GM19468 (cell line): ENCODE measurements at regions not wholly inside any gene's neighbourhood (a gene's known extent, or its start where the extent isn't known, plus 50 kb on each side); places are given as distances from the start of the nearest gene placed in this dataset.

ENCODE experiments used
- ATAC-seq: cut with Tn5 transposase; IDR thresholded peaks from one replicate; pipeline ENCODE4 v1.9.1; 2021; ENCODE audit warnings: mild to moderate bottlenecking, moderate library complexity, moderate number of reproducible peaks; ENCODE audit not compliant: unreplicated experiment; ENCODE audit errors: extremely low read depth

GRCh38 chr13:59478908-59479307 is 684.8 kb downstream of the DIAPH3 start:
- ATAC-seq, result no peak

GRCh38 chr13:59479629-59480028 is 684.1 kb downstream of the DIAPH3 start:
- no peak for ATAC-seq

GRCh38 chr13:59480396-59481259 is 683.1 kb downstream of the DIAPH3 start:
- ATAC-seq, result no peak

- no peak for ATAC-seq
These were observed 680.1 kb downstream of the DIAPH3 start for GRCh38 chr13:59483501-59484145.

- no peak for ATAC-seq
These were observed 675.8 kb downstream of the DIAPH3 start for GRCh38 chr13:59487883-59488282.

DNA sequence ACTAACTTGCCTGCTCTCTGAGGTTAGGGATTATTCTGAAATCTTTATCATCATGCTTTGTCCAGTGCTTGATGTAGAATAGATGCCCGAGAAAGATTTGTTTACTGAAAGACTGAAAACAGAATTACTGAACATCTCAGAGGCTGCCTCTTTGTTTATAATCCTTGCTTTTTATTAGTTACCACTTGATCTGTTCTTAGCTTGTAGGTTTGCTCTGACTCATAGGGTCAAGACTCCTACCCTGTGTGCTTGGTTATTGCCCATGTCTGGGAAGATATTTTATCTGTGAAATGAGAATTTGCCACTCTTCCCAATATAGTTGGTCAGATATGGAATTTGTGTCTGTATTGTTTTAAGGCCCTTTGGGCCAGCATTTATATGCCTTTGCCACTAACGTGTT is 675.3 kb downstream of the DIAPH3 start:
- no peak for ATAC-seq

DNA sequence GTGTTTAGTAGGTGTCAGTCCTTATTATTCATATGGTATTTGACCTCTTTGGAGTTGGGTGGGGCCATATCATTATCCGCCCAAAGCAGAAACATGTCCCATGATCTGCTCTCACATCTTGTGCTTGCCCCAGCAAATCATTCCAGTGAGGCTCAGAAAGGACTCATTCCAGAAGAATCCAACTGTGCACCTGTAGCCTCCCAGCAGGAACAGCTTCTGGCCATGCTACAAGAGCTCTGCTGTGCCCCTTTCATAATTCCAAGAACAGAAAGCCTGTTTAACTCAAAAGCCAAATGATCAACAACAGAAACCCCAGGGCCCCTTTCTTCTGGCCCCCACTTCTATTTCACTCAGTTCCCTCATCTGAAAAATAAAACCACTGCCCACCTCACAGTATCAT is 673.1 kb downstream of the DIAPH3 start:
- no peak for ATAC-seq

GRCh38 chr13:59492030-59492636 is 671.6 kb downstream of the DIAPH3 start:
- no peak for ATAC-seq

GRCh38 chr13:59493436-59493965 is 670.2 kb downstream of the DIAPH3 start:
- ATAC-seq, result no peak

- ATAC-seq, result no peak
These were observed 669.6 kb downstream of the DIAPH3 start for GRCh38 chr13:59494151-59494550.

- ATAC-seq, result no peak
These were observed 669.2 kb downstream of the DIAPH3 start for GRCh38 chr13:59494560-59494970.

- ATAC-seq, result no peak
These were observed 668.4 kb downstream of the DIAPH3 start for GRCh38 chr13:59495299-59495698.

DNA sequence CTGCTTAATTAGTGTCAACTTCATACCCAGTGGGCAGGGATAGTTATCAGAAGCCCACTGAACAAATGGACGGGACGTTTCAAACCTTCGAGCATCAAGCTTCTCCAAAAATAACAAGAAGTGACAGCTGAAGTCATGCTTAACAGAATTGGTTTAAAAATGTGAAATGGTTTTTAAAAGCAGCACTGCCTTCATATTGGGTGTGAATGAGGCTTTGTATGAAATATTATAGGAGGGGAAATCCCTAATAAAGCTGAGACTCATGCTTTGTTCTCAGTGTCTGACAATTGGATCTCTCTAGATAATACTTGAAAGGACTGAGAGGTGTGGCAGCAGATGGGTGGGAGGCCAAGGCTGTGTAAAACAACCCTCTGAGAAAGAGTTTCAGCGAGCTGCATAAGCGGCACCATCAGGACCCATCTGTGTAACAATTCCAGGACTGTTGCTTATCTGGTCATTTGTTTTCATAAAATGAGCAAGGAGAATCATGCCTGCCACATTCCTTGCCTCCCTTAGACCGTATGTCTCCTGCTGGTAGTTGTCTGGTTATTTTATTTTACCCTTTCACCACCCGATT is 667.7 kb downstream of the DIAPH3 start:
- no peak for ATAC-seq

- ATAC-seq, result no peak
These were observed 666.0 kb downstream of the DIAPH3 start for GRCh38 chr13:59497621-59498247.

GRCh38 chr13:59501004-59501403 is 662.7 kb downstream of the DIAPH3 start:
- no peak for ATAC-seq

- no peak for ATAC-seq
These were observed 659.3 kb downstream of the DIAPH3 start for GRCh38 chr13:59504407-59504806.

DNA sequence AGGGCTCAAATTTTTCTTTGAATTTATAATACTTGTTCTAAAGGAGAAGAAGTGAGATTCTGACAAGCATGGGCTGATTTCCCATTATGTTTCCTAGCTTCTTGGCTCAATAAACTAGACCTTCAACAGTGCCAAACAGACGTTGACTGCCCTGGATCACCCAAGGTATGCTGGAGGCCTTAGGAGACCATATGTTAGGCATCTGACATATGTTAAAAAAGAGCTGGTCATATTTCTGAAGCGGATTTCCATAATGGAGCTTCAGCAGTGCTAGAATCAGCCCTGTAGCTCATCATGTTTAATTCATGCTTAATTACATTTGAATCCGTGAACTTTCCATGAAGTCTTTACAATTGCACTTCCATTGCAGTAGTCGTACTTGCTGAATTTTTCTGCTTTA is 653.3 kb downstream of the DIAPH3 start:
- ATAC-seq, result no peak

GRCh38 chr13:59513686-59514085 is 650.0 kb downstream of the DIAPH3 start:
- ATAC-seq, result no peak

- ATAC-seq, result no peak
These were observed 649.4 kb downstream of the DIAPH3 start for GRCh38 chr13:59514316-59514715.

- no peak for ATAC-seq
These were observed 643.9 kb downstream of the DIAPH3 start for GRCh38 chr13:59519819-59520218.
